ENCODE measurements at regions not wholly inside any gene's neighbourhood (a gene's known extent, or its start where the extent isn't known, plus 50 kb on each side); places are given as distances from the start of the nearest gene placed in this dataset.

- TF ChIP-seq CTCF (IDR thresholded peaks at IDR 0.05) = no peak
- no peak for TF ChIP-seq POLR2A (IDR thresholded peaks at IDR 0.05)
Measured at GRCh38 chr2:128503399-128504245, 185.0 kb upstream of the HS6ST1 start.
